NCI-H146 treated with DMSO at 0.1 percent for 48 hours (cell line): ENCODE measurements at regions not wholly inside any gene's neighbourhood (a gene's known extent, or its start where the extent isn't known, plus 50 kb on each side); places are given as distances from the start of the nearest gene placed in this dataset.

Source experiments
- DNase-seq: peaks from one replicate; lab custom pipeline; 2025; ENCODE audit not compliant: unreplicated experiment; lab: John Stamatoyannopoulos, UW

DNA sequence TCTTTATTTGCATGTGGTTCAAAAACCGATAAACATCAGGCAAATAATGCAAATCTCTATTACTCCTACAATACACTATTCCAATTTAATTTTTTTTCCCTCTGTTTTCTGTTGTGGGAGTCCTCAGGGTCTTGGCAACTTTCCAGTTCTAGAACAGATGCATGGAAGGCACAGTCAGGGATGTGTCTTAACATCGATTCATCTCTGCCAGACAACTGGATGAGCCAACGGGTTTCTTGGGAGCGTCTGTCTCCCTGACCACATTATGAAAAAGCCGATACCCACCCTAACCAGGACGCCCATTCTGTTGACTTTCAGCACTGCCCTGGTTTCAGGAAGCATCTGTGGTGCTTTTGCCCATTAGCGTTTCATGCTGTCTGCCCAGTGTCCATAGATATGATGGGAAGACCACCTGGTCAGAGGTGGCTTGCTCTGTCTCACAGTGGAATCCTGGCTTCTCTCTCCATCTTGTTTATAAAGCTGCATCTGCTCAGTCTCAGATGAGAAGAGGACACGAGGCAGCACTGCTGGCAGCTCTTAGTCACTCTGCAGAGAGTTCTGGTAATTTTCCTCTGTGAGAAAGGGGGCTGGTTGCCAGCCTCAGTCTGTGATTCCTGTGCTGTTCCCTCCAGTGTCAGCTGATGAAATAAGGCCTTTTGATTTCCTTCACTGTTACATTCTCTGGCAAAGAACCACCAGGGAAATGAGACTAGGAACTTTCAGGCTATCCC is 57.9 kb upstream of the KCNE4 start:
- DNase-seq, result no peak

DNA sequence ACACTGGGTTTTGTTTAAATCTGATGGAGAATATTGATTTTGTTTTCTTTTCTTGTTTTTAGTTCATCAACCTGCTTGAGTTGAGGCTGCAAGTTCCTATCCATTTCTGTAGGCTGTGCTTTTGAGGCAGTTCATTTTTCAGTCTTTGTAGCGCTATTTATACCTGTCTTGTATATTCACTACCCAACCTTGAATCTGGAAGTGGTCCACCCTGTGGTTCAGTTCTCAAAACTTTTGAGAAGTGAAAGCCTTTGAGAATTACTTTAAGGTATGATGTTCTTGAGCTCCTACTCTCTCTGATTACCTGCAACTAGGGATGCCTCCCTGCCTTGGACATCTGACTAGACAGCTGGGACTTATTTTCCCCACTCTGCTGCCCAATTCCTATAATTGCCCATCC is 53.5 kb upstream of the KCNE4 start:
- no peak for DNase-seq

DNA sequence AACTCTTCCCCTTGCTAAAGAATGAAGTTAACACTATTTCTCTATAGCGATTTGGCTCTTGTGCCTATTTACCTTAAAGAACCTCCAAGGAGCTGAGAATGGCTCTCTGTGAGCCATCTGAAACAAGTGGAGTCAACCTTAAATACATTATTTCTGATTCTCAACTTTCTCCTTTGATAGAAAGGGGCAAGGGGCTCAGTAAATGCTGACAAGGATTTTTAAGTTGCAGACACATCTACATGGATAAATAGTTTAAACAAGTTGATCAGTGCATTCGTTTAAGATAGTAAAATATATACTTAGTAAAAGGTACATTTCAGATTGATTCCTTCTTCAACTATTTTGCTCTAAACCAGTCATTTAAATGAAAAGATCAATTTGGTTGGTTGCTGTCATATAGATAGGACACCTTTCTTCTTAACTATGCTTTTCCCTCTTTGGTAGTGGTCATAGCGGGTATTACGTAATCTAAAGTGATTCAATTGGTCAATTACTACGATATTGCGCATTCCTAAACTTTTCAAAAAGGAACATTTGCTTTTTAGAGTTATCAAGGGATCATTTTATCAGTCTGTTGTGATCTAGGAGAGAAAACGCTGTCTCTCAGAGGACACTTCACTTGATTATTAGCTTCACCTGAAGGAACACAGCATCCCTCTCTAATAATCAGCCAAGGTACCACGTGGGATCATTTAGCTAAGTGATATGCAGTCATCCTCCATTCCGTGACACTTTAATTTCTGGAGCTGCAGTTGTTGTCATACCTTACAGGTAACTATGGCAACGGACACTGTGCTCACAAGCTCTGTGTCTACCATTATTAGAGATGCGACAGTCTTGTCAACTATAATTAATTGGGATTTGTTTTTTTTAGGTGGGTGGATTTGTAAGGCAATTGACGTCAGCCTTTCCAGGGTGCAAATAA is 50.9 kb upstream of the KCNE4 start:
- peak; percentile 57 for DNase-seq

DNA sequence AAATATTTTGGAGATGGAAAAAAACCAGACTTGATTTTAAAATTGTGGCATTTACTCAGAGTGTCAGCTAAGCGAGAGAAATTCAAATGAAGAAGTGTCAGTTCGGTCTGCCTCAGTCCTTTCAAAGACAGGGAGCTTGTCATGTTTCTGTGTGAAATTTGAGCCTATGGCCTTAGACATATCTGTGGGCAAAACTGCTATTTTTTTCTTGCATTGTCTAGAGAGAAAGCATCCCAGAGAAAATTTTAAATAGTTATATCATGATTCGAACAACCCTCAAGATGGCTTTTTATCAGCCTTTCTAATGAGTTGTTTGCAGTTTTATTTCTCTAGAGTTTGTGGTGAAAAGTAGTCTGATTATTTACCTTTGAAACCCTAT is 50.2 kb upstream of the KCNE4 start:
- no peak for DNase-seq
